RPMI8226 (cell line): ENCODE measurements at regions not wholly inside any gene's neighbourhood (a gene's known extent, or its start where the extent isn't known, plus 50 kb on each side); places are given as distances from the start of the nearest gene placed in this dataset.
"Not testable (repeated sequence)": the region's sequence is repeated elsewhere in the genome, so short reads cannot be mapped to it uniquely, and the experiment has no call there.

ENCODE experiments used
- DNase-seq: peaks from one replicate; pipeline ENCODE4 v3.0.0-alpha.2; 2015

- no peak for DNase-seq
These were observed 112.2 kb downstream of the DYRK2 start for GRCh38 chr12:67760586-67761275.

DNA sequence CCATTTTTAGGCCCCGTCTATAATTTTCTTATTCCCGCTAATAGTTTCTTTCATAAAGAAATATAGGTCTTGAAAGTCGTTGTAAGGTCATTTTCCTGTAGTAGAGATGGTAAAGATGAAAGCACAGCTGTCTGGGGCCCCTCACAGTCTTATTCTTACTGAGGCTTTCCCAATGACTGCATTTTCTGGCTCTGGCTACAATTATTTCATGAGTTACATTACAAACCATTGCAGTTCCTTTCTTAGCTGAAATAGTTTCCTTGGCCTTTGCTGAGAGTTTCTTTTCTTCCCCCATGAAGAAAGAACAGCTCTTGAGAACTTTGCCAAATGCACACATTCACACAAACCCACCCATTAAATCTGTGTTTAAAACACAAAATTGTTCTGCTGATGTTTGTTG, 113.0 kb downstream of the DYRK2 start:
- no peak for DNase-seq

- peak; percentile 45 for DNase-seq
These were observed 115.5 kb downstream of the DYRK2 start for GRCh38 chr12:67764055-67764454.

- peak; percentile 86 for DNase-seq
These were observed 116.5 kb downstream of the DYRK2 start for GRCh38 chr12:67764946-67765619.

GRCh38 chr12:67765776-67766766, 117.5 kb downstream of the DYRK2 start:
- DNase-seq, result no peak

- DNase-seq, result no peak
These were observed 124.0 kb downstream of the DYRK2 start for GRCh38 chr12:67772267-67773169.

- DNase-seq, result no peak
These were observed 125.4 kb downstream of the DYRK2 start for GRCh38 chr12:67773896-67774295.

DNA sequence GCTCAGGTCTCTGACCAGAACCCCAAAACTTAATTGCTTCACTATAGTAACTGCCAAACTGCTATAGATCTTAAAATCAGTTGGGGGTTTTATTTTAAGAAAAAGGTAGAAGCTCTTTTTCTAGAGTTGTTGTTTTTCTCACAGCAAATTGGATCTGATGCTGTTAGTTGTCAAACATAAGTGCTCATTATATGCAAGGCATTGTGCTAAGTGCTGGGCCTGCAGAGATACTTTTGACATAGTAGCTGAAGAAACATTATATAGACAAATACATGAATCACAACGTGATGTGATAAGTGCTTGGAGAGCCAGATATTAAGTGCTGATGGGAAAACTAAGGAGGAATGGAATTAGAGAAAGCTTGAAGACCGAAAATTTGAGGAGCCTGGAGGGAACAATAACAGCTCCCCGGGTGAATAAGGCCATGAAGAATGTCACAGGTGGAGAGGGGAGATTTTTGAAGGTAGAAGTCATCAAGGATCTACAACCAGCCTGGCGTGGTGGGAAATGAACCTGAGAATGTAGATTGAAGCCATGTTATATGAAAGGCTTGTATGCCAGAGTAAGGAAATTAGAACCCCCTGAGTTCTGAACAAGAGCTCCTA, 126.5 kb downstream of the DYRK2 start:
- no peak for DNase-seq

DNA sequence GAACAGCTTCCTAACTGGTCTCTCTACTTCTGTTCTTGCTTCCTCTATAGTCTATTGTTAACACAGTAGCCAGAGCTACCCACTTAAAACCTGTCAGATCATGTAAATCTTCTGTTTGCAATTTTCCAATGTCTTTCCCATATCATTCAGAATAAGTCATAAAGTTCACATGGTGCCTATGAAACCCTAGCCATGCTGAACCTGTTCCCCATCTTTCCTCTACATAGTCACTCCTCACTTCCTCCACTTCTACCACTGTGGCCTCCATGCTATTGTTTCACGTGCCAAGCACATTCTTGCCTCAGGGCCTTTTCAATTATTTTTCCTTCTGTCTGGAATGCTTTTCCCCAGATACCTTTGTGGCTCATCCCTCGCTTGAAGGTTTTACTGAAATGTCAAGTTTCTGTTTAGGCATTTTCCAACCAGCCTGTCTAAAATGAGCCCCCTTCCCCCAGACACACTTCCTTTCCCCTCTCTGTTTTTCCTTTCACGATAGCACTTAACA, 132.1 kb downstream of the DYRK2 start:
- DNase-seq, result no peak

- no peak for DNase-seq
These were observed 134.0 kb downstream of the DYRK2 start for GRCh38 chr12:67782573-67782972.

GRCh38 chr12:67783393-67783792, 134.8 kb downstream of the DYRK2 start:
- no peak for DNase-seq

DNA sequence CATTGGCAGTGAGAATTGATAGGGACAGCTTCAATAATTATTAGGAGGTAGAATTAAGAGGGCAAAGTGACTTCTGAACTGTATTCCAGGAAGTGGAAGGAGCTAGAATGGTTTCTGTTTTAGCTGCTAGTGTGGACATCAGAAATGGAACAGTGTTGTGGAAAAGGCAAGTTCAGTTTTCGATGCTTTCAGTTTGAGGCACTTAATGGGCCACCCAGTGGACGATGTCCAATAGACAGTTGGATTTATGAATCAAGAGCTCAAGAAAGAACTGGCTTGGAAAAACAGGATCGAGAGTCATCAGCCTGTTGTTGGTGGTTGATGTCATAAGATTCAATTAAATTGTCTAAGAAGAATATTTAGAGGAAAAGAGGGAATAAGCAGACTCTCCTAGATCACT, 136.3 kb downstream of the DYRK2 start:
- DNase-seq, result no peak

GRCh38 chr12:67786086-67786485, 137.5 kb downstream of the DYRK2 start:
- peak; percentile 7 for DNase-seq

- DNase-seq, result no peak
These were observed 139.6 kb downstream of the DYRK2 start for GRCh38 chr12:67788118-67788517.

- DNase-seq, result no peak
These were observed 140.7 kb downstream of the DYRK2 start for GRCh38 chr12:67789266-67789665.

GRCh38 chr12:67790660-67791059, 142.1 kb downstream of the DYRK2 start:
- DNase-seq, result no peak

- DNase-seq, result not testable (repeated sequence)
These were observed 142.8 kb downstream of the DYRK2 start for GRCh38 chr12:67791362-67791761.

DNA sequence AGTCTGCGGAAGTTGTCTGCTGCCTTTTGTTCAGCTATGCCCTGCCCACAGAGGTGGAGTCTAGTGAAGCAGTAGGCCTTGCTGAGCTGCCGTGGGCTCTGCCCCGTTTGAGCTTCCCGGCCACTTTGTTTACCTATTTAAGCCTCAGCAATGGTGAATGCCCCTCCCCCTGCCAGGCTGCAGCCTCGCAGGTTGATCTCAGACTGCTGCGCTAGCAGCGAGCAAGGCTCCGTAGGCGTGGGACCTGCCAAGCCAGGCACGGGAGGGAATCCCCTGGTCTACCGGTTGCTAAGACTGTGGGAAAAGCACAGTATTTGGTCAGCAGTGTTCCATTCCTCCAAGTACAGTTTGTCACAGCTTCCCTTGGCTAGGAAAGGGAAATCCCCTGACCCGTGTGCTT, 143.6 kb downstream of the DYRK2 start:
- DNase-seq, result no peak

GRCh38 chr12:67794161-67794560, 145.6 kb downstream of the DYRK2 start:
- no peak for DNase-seq

GRCh38 chr12:67795236-67795635, 146.7 kb downstream of the DYRK2 start:
- no peak for DNase-seq

GRCh38 chr12:67797185-67797741, 148.7 kb downstream of the DYRK2 start:
- DNase-seq, result peak; percentile 11
